NT2/D1 (cell line): ENCODE measurements at regions not wholly inside any gene's neighbourhood (a gene's known extent, or its start where the extent isn't known, plus 50 kb on each side); places are given as distances from the start of the nearest gene placed in this dataset.

ENCODE experiments used
- SUZ12 ChIP-seq: IDR thresholded peaks from 2 replicates; pipeline ENCODE4 v1.6.1; 2011; ENCODE audit not compliant: insufficient read length, insufficient read depth; ENCODE audit errors: extremely low read depth
- YY1 ChIP-seq: IDR thresholded peaks from 2 replicates; pipeline ENCODE4 v1.6.1; 2011; ENCODE audit not compliant: insufficient read length, insufficient read depth
- ZNF274 ChIP-seq: IDR thresholded peaks from 2 replicates; pipeline ENCODE4 v1.6.1; 2011; ENCODE audit warnings: mild to moderate bottlenecking, low read depth, low read length

GRCh38 chr12:90173499-90174197, 465.0 kb upstream of the ATP2B1 start:
- no peak for TF ChIP-seq YY1
- TF ChIP-seq SUZ12 = no peak
- no peak for TF ChIP-seq ZNF274
